ENCODE measurements at regions not wholly inside any gene's neighbourhood (a gene's known extent, or its start where the extent isn't known, plus 50 kb on each side); places are given as distances from the start of the nearest gene placed in this dataset.

DNA sequence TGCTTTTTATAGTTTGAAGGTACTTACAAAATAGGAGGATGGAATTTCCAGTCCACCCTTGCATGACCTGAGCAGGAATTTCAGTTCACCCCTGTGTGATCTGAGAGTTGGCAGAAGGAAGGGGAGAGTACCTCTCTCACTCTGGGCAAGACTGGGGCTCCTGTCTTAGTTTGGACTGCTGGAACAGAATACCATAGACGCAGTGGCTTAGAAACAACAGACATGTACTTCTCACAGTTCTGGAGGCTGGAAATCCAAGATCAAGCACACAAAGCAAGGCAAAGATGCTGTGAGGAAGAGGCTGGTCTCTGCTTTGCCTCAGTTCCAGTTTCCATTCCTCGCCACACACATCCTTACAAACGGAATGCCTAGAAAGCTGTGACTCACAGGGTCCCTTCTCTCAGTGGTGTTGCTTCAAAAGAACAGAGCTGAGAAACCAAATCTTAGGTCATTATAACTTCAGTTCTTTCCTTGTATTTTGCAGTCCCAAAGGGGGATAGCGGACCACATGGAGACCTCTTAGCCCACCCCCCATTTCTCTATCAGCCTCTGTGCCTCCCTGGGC, 108.8 kb upstream of the HAAO start:
- TF ChIP-seq EZH2 (IDR thresholded peaks at IDR 0.05; ENCODE audit: insufficient read depth, poor library complexity, severe bottlenecking) = no peak
- no peak for TF ChIP-seq EZH2phosphoT487 (IDR thresholded peaks at IDR 0.05; ENCODE audit: insufficient read depth, low read depth)
